ENCODE measurements at regions not wholly inside any gene's neighbourhood (a gene's known extent, or its start where the extent isn't known, plus 50 kb on each side); places are given as distances from the start of the nearest gene placed in this dataset.

- TF ChIP-seq EZH2 (IDR thresholded peaks at IDR 0.05) (no peak), POLR2AphosphoS5 (IDR thresholded peaks at IDR 0.05; ENCODE audit: borderline replicate concordance, low read depth, low read length) (no peak), FOXP2 (optimal IDR thresholded peaks at IDR 0.05; ENCODE audit: control extremely low read depth, extremely low read length, insufficient read depth) (no peak)
Measured at GRCh38 chr12:34327671-34328070, 305.4 kb downstream of the ALG10 start.
